Hindlimb muscle (tissue), 1 donor: ENCODE measurements at regions not wholly inside any gene's neighbourhood (a gene's known extent, or its start where the extent isn't known, plus 50 kb on each side); places are given as distances from the start of the nearest gene placed in this dataset.
"Not testable (repeated sequence)": the region's sequence is repeated elsewhere in the genome, so short reads cannot be mapped to it uniquely, and the experiment has no call there.

Experiments used
- DNase-seq: peaks from one replicate; pipeline ENCODE4 v3.0.0-alpha.2; 2013

DNA sequence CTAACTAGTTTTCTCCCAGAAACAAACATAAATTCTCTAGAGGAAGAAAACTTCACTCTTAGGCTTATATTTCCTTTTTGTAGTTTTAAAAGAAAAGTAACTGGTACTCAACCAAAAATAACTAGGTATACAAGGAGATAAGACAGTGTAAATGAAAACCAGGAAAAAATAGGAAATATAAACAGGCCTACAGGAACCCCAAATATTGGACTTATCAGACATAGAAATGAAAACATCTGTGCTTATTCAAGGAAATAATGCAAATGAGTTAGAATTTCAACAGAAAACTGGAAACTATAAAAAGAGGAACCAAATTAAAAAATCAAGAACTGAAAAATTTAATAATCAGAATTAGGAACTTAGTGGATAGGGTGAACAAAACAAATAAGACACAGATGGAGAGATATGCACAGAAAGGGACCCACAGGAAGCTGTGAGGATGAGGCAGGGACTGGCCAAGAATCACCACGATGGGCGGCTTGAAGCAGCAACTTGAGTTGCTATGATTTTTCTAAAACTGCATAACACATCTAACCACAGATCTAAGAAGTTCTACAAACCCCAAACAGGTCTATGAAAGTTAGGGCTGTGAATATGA lies 67.5 kb upstream of the ACTRT2 start:
- no peak for DNase-seq

DNA sequence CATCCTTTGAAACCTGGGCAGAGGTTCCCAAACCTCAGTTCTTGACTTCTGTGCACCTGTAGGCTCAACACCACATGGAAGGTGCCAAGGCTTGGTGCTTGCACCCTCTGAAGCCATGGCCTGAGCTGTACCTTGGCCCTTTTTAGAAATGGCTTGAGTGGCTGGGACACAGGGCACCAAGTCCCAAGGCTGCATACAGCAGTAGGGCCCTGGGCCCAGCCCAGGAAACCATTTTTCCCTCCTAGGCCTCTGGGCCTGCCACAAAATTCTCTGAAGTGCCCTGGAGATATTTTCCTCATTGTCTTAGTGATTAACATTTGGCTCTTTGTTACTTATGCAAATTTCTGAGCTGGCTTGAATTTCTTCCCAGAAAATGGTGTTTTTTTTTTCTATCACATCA lies 65.6 kb upstream of the ACTRT2 start:
- DNase-seq: no peak

DNA sequence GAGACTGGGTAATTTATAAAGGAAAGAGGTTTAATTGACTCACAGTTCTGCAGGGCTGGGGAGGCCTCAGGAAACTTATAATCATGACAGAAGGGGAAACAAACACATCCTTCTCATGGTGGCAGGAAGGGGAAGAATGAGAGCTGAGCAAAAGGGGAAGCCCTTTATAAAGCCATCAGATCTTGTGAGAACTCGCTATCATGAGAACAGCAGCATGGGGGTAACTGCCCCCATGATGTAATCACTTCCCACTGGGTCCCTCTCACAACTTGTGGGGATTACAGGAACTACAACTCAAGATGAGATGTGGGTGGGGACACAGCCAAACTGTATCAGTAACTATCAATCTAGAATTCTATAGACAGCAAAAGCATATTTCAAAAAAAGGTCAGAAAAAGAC lies 64.7 kb upstream of the ACTRT2 start:
- no peak for DNase-seq

DNA sequence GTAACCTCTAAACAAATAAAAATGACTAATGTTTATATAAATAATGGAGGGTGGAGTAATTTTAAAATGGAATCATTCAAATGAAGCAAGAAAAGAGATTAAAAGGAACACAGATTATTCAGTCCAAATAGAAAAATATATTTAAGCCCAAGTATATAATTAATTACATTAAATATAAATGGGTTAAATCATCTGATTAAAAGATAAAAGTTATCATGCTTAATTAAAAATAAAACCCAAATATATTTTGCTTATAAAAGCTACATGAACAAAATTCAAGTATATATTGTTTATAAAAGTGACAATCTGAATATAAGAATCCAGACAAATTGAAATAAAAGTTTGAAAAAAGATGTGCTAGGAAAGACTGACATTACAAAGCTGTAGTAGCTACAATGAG lies 63.9 kb upstream of the ACTRT2 start:
- DNase-seq: no peak

DNA sequence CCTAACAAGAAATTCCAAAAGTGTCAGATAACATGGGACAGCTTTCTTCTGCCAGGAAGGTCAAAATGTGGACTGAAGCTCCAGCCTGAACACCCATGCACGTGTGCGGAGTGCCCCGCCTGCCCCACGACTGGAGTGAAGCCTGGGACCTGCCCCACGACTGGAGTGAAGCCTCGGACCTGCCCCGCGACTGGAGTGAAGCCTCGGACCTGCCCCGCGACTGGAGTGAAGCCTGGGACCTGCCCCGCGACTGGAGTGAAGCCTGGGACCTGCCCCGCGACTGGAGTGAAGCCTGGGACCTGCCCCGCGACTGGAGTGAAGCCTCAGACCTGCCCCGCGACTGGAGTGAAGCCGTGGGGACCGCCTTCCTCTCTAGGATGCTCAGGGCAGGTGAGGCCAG lies 61.4 kb upstream of the ACTRT2 start:
- not testable (repeated sequence) for DNase-seq

DNA sequence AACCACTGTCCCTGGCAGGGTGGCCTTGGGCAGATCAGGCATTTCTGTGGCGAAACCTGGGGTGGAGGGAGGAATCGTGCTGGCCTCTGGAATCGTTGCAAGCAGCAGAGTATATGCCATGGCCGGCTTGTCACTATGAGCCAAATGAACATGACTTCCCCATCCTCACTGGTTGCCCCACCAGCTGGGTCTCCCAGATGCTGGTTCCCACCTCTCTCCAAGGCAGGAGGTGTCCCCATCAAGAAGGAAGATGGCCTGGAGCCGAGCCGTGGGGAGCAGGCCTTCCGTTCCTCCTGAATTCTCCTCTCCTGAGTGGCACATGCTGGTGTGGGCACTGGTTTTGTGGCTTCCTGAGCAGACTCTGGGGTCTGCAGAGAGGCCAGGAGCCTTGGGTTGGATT lies 60.2 kb upstream of the ACTRT2 start:
- DNase-seq: no peak

DNA sequence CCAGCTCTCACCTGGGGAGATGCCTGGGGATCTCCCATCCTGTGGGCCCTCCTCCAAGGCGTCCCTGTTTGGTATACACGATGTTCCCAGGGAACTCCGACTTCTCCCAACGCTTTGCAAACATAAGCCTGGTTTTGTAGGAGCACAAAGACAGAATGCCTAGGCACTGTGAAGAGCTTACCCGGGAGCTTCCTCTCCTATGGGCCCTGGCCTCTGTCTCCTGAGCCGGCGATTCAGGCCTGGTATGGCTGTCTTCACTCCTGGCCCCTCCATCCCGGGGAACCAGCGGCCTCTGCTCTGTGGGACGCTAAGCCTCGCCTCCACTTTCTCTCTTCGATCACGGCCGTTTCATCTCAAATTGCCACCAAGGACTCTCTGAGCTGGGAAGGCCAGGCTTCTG lies 59.6 kb upstream of the ACTRT2 start:
- no peak for DNase-seq

DNA sequence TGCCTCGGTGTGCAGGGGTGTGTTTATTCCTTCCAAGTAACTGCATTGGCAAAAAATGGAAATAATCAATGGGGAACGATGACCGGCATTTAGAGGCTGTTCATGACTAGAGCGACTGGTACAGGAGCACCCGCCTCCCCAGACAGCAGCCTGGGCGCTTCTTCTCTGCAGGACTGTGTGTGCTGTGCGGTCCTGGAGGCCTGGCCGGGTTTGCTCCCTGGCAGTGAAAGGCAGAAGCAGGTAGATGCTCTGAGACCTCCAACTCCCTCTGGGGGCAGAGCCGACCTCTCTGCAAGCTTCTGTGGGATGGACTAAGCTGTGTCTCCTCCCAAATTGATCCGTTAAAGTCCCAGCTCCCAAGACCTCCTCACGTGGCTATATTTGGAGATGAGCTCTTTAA lies 59.2 kb upstream of the ACTRT2 start:
- DNase-seq: no peak

DNA sequence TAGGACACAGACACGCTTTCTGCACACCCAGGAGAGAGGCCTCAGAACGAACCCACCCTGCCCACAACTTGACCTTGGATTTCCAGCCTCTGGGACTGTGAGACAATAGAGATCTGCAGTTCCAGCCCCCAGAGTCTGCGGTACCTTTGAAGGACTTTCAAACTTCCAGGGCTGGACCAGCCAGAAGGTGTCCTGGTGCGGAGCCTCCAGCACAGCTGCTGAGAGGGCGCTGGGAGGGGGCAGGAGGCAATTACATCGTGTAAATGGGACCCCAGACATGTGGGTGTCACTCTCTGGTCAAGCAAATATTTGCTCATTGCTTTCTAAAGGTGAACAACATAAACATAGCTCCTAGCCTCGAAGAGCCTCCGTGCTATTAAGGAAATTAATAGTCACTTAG lies 58.7 kb upstream of the ACTRT2 start:
- DNase-seq: no peak

DNA sequence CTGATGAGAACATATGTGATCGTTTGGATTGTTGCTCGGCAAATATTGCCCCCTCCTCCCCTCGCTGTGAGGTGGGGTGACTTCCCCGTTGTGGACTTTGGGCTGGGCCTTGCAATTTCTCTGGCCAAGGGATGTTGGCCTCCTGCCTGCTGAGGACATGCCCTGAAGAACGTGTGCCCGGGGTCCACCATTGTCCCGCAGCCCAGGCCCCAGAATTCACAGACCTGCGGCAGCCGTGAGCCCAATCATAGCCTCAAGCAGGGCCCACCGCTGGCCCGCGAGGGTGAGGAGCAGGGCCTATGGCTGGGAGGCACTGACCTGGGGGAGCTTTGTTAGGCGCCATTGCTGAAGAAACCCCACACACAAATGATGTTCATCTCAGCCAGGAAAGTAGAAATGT lies 58.3 kb upstream of the ACTRT2 start:
- DNase-seq: no peak

DNA sequence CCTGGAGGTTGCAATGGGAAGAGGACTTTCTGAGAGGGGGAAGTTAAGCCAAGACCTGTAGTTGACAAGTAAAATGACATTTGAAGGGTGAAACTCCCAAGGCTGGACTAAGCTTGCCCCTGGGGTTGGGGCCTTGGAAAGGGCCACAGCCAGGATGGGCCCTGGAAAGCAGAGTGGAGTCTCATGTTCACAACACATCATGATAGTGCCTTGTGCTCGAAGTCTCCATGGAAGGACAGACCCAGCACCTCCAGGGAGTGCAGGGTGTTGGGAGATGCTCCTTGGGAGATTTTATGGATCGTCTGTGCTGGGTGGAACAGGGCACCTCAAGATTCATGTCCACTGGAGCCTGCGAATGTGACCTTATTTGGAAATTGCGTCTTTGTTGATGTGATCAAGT lies 55.6 kb upstream of the ACTRT2 start:
- DNase-seq: no peak

DNA sequence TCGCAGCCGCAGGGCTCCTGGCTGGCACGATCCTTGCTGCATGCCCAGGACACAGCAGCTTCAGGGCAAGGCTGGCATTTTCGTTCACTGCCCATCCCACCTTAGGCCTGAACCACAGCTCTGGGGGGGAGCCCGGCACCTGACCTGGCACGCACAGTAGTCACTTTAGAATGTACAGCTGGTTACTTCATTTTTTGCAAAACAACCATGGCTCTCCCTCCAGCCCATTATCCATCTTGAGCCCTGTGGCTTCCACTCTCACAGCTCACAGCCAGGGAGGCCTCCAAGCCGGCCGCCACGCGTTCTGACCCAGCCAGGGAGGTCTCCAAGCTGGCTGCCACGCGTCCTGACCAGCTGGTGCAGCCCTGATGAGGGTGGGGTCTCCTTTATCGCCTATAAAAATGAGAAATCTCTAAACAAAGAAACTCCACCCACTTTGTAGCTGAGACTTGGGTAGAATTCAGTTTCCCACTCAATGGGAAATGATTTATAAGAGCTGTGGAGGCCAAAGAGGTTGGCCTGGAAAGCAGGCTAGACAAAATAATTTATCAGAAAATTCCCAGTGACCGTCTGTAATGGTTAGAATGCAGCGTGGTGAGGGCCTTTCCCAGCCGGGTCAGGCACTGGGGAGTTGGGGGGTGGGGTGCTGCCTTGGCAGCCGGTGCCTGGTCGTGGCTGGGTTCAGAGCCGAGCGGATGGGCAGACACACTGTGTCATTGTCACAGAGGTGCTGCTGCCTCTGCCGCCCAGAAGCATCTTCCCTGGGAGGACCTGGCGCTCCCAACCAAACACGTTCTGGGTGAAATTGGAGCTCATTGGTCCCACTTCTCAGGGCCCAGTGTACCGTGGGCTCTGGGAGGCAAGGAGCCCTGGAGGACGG lies 54.6 kb upstream of the ACTRT2 start:
- no peak for DNase-seq

DNA sequence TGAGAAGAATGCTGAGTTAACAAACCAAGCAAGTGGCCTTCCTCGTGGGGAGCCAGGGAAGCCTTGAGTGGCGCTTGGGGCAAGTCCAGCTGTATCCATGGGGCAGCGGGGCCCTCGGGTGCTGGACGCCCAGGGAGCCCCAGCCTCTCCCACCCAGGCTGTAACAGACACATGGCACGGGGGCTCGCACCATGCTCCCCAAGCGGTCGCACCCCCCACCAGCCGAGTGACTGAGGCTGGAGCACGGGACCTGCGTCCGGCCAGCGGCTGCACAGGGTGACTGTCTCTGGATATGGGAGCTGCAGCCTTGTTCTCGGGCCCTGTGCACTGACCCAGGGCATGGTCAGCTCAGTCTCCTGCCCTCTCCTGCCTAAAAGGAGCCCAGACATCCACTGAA lies 53.9 kb upstream of the ACTRT2 start:
- DNase-seq: no peak

DNA sequence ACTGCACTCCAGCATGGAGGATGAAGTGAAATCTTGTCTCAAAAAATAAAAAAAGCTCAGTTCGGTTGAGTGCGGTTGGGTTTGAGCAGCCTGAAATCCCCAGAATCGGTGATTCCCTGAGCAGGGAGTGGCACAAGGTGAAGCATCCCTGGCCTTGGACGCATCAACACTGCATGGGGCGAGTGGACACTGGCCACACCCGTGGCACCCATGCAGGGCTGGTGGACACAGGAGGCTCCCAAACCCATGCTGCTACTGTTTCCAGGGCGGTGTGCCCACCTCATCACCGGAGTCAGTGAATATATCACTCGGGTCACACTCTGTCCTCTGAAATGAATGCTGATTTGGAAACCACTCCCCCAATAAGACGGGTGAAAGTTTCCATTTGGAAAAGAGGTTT lies 53.4 kb upstream of the ACTRT2 start:
- DNase-seq: no peak

DNA sequence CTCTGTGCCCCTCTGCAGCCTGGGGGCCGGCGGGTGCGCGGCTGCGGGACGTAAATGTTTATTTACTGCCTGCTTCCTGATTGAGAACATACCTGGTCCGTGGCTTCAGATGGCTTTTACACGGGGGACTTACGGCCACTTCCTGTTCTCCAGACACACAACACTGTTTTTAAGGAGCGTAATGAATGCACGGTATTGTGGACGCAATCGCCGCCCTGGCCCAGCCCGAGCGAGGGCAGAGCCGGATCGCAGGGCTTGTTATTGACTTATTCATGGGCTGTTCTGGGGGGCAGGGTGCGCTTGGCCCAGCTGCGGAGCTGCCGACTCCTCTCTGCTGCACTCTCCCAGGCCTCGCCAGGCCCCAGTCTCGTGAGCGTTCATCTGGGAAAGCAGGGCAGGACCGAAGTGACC lies 52.8 kb upstream of the ACTRT2 start:
- no peak for DNase-seq

DNA sequence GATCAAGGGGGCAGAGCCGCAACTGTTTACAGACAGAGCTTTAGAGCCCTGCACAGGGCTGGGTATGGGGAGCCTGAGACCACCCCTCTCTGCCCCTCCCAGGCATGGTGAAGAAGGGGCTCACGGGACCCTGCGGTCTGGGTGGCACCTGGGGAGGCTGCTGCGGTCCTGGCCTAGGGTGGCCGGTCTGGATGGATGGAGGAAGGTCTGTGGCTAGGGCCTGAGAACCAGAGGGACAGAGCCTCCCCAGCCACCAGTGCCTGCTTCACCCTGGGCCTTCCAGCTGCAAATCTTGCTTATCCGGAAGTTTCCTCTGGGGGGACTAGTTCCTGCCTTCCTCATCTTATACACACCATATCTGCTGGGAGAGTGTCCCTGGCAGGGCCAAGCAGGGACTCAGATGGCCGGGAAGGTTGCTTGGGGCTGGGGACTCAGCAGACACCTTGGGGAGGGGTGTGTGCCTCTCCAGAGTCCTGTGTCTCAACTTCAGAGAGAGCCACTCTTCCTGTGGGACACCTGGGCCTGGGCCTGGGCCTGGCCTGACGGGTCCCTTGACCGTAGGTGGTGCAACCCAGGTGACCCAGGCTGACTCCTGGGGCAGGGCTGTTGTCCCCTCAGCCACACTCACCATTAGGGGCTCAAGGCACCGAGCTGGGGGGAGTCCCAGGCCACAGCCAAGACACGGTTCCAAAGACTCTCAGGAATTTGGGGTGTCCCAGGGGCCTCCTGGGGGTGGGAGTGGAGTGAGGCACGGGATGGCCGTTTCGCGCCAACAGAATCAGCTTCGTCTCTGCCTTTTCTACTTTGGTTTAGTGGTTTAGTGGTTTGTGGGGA lies 52.0 kb upstream of the ACTRT2 start:
- no peak for DNase-seq

DNA sequence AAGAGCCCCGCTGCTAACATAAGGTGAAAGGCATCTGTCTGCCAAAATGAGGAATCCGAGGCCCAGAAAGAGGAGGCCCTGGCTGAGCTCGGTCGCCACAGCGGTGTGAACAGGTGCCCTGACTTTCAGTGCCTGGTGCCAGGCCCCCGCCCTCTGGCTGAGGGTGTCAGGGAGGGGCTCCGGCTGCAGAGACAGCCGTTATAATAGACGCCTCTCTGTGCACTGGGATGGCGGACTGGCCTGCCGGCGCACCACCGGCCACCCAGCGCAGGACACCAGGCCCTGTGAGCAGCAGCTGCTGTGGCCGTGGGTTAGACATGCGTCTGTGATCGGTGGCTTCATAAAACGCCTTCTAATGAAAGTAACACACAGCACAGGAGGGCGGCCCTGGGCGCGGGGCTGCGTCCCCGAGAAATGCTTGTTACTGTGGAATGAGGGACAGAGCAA lies 51.4 kb upstream of the ACTRT2 start:
- DNase-seq: no peak

DNA sequence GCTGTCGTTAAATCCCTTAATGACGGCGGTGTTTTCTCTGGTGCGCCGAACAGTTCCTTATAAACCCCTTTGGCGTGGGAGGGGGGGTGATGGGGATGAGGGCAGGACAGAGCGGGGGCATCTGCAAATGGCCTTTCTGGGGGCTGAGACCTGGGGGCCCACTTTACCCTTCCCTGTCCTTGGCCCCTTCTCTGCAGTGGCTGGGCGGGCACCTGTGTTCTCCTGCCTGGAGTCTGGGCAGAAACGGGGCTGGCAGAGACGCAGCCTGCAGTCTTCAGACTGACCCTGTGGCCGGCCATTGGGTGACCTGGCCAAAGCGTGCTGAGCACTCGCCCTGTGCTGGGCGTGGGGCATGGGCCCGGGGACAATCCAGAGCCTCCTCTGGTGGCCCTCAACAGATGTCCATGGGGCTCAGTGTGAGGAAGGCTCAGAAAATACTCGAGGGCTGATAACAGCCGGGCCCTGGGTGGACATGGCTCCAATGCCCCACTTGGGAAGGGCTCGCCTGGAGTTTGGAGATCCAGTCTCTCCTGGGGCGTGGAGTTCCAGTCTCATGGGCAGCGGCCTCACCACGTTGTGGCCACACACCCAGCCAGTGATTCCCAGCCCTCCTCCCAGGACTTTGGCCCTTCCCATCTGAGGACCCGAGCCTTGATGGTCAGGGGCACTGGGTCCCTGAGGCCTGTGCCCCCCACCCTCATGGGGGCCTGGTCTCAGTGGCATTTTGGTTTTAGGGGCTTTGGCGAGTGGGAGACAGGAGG lies 50.8 kb upstream of the ACTRT2 start:
- no peak for DNase-seq

DNA sequence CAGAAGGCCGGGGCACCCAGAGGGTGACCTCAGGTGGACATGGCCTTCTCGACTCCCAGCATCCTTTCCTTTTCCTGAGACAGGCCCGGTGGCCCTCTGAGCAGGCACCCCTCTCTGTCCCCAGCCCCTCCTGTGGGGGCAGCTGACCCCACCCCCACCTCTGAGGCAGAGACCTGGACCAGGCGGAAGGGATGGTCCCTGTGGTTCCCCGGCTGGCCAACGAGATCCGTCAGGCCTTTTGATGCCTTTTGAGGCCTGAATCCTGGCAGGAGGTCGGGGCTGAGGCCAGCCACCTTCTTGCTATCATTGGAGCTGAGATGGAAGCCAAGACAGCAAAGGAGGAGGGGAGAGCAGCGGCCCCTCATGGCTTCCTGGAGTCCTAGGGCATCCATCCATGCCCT lies 50.2 kb upstream of the ACTRT2 start:
- no peak for DNase-seq
